Tibial artery (tissue), 4 donors: ENCODE measurements at regions not wholly inside any gene's neighbourhood (a gene's known extent, or its start where the extent isn't known, plus 50 kb on each side); places are given as distances from the start of the nearest gene placed in this dataset.

Source experiments
- DNase-seq, 2 donors: peaks; one replicate each; pipeline ENCODE4 v3.0.0-alpha.2; 2019
- H3K27ac ChIP-seq, 2 donors: fragments of 200-600 bp; sonication (generic) in 1 of 2; 1 replicate in 1 of 2; 2 replicates in 1 of 2; pipeline ENCODE4 v1.5.1; 2018 to 2019; ENCODE audit warnings: mild to moderate bottlenecking in 1 of 2
- H3K27me3 ChIP-seq, 2 donors: fragments of 200-600 bp; sonication (generic) in 1 of 2; one replicate each; pipeline versions ENCODE4 v1.5.1 to v1.6.0; 2016 to 2019
- H3K36me3 ChIP-seq, 3 donors: fragments of 200-600 bp; sonication (generic) in 2 of 3; one replicate each; pipeline ENCODE4 v1.5.1; 2016 to 2019; ENCODE audit warnings: mild to moderate bottlenecking in 2 of 3
- H3K4me1 ChIP-seq, 4 donors: fragments of 200-600 bp; sonication (generic) in 2 of 4; 1 replicate in 3 of 4; 2 replicates in 1 of 4; pipeline ENCODE4 v1.5.1; 2016 to 2019
- H3K4me3 ChIP-seq, 2 donors: fragments of 200-600 bp; sonication (generic) in 1 of 2; 1 replicate in 1 of 2; 2 replicates in 1 of 2; pipeline ENCODE4 v1.5.1; 2018 to 2019; ENCODE audit warnings: mild to moderate bottlenecking in 2 of 2
- H3K9me3 ChIP-seq, 3 donors: fragments of 200-600 bp; sonication (generic) in 1 of 3; one replicate each; pipeline ENCODE4 v1.5.1; 2016 to 2019
- intact Hi-C: fragments of 100-400 bp; cut with DNase I; formaldehyde crosslinking; loops from one replicate; pipeline ENCODE4 v1.15.0; 2023; ENCODE audit warnings: low total_unique reads
- TF ChIP-seq, protein P1 (sequence below), 2 experiments: fragments of 200-600 bp in 1 of 2; fragments of 450-650 bp in 1 of 2; IDR thresholded peaks; one replicate each; pipeline ENCODE4 v1.5.1; 2017 to 2019; ENCODE audit warnings: antibody characterized with exemption in 2 of 2, mild to moderate bottlenecking in 1 of 2, moderate library complexity in 1 of 2

DNA sequence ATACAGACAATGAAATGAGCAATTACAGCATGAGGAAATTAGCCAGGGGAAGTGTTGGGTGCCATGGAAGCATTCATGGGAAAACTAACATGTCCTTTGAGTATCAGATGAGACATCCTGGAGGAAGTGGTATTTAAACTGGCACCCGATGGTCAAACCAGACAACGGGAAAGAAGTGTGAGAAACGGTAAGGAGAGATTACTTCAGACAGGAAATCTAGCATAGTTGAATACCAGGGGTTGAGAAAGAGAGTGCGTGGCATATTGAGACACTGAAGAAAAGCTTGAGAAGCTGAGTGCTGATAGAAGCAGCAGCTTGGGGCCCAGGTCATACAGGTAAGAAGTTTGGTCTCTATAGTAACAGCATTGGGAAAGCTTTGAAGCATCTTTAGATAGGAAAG, 175.3 kb downstream of the C11orf87 start:
- intact Hi-C loops = no loop called here
- TF ChIP-seq, protein P1, sequence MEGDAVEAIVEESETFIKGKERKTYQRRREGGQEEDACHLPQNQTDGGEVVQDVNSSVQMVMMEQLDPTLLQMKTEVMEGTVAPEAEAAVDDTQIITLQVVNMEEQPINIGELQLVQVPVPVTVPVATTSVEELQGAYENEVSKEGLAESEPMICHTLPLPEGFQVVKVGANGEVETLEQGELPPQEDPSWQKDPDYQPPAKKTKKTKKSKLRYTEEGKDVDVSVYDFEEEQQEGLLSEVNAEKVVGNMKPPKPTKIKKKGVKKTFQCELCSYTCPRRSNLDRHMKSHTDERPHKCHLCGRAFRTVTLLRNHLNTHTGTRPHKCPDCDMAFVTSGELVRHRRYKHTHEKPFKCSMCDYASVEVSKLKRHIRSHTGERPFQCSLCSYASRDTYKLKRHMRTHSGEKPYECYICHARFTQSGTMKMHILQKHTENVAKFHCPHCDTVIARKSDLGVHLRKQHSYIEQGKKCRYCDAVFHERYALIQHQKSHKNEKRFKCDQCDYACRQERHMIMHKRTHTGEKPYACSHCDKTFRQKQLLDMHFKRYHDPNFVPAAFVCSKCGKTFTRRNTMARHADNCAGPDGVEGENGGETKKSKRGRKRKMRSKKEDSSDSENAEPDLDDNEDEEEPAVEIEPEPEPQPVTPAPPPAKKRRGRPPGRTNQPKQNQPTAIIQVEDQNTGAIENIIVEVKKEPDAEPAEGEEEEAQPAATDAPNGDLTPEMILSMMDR (IDR thresholded peaks at IDR 0.05) = no peak
- Histone ChIP-seq H3K4me1 (no peaks in the 10 kb centered on the region), H3K27me3 (no peaks in the 10 kb centered on the region), H3K36me3 (no peaks in the 10 kb centered on the region), H3K9me3 (no peaks in the 10 kb centered on the region), H3K27ac (no peak overlapping the region), H3K4me3 (no peak overlapping the region)
- no peak for DNase-seq

DNA sequence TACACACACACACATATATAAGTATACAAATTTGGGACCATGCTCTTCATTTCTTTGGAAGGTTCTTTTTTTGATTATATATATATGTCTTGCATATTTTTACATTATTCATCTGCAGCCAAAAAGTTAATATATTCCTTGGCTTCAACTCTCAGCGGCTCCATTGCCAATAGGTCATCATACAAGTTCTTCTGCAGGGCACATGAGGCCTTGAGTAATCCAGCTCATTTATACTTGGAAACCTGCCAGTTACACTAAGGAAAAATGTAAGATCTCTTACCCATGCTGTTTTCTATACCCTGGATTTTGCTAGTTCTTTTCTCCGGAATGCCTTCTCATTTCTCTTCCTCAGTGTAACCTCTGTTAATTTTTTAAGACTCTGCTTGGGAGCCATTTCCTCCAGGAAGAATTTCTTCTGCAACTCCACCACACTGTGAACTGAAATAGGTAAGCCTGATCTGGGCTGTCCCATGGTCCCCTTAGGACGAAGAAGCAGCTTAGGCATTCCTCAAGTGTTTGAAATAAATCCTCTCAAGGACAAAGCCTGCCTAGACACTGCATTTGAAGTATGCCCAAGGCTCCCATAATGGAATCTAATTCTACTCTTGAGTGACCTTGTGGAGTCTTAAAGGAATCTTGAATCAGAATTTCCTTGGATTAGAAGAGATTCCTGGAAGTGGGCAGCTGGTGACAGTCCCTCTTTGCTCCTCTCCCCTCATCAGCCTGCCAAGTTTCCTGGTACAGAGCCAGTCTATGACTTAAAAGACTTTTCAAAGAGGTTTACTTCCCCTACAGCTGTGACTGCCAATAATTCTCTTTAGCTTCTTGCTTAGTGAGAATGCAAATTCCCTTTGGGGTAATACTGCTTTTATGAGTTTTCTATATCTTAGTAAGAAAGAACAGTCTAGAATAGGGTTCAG, 182.8 kb downstream of the C11orf87 start:
- no peaks in the 10 kb centered on the region for H3K9me3 ChIP-seq
- H3K36me3 ChIP-seq = no peaks in the 10 kb centered on the region
- TF ChIP-seq, protein P1 (IDR thresholded peaks at IDR 0.05) = no peak
- intact Hi-C loops = no loop called here
- no peaks in the 10 kb centered on the region for H3K27me3 ChIP-seq
- no peak for DNase-seq
- no peak overlapping the region for H3K4me3 ChIP-seq
- H3K4me1 ChIP-seq = no peaks in the 10 kb centered on the region
- H3K27ac ChIP-seq = no peak overlapping the region

DNA sequence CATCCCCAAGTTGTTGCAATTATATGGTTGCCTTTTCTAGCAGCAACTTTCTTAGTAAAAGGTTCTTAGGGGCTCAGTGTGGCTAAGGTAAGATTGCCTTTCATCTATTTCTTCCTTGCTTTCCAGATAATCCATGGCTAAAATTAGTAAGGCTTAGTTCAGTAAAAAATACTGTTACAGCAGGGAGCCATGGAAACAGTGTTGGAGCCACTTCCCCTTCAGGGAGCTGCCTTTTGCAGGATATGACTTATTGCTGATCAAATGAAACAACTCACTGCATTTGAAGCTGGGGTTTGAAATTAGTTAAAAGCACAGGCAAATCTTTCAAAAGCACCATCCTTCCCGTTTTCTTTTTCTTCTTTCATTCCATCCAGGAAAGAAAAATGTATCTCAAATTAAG, 184.3 kb downstream of the C11orf87 start:
- intact Hi-C loops = no loop called here
- H3K36me3 ChIP-seq = no peaks in the 10 kb centered on the region
- no peak for DNase-seq
- no peaks in the 10 kb centered on the region for H3K4me1 ChIP-seq
- H3K4me3 ChIP-seq = no peak overlapping the region
- H3K9me3 ChIP-seq = no peaks in the 10 kb centered on the region
- H3K27me3 ChIP-seq = no peaks in the 10 kb centered on the region
- TF ChIP-seq, protein P1 (IDR thresholded peaks at IDR 0.05) = no peak
- no peak overlapping the region for H3K27ac ChIP-seq

DNA sequence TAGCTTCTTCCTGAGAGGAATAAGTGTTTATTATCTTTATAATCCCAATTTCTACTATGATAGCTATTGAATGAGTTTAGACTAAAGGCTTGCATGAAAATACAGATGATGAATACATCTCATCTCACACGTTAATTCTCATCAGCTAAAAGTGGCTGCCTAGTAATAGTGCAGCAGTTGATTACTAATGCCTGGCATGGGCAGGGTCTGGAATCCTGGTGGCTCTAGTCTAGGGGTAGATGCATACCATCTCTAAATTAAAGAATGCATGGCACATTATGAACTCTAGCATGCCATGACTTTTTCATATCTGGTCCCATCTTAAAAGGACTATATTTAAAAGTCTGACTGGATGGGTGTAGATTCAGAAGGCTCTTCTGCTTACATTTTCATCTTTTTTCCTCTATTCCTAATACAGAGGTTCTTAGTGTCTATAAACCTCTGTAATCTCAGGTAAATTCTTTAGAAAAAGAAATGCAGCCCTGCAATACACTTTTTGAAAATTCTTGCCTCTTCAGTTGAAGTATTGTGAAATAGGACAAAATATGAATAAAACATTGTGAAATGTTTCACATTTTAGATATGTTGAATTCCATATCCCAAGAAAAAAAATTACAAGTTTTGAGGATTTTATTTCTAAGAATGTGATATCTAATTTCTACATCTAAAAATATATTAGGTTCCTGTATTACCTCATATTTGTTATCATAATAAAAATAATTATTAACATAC, 187.6 kb downstream of the C11orf87 start:
- Histone ChIP-seq H3K4me3 (no peak overlapping the region), H3K4me1 (no peaks in the 10 kb centered on the region), H3K36me3 (no peaks in the 10 kb centered on the region), H3K27me3 (no peaks in the 10 kb centered on the region), H3K9me3 (no peaks in the 10 kb centered on the region), H3K27ac (no peak overlapping the region)
- DNase-seq = no peak
- TF ChIP-seq, protein P1 (IDR thresholded peaks at IDR 0.05) = no peak
- intact Hi-C loops = no loop called here

DNA sequence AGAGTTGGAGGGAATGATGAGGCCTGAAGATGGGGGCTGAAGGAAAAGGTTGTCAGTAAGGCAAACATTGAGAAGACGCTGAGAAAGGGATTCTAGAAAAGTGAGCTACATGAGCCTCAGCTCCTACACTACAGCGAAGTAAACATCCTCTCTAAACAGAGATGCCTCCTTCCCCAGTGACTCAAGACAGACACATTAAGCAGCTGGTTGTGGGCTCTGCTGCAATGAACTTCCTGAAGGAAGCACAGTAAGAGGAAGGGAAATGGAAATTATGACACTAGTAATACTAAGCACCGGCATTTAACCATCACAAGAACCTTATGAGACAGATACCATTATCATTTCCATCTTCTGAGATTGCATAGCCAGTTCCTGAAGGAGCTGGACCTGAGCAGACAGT, 190.5 kb downstream of the C11orf87 start:
- intact Hi-C loops = no loop called here
- TF ChIP-seq, protein P1 (IDR thresholded peaks at IDR 0.05) = no peak

More for the DNA sequence above, 190.5 kb downstream of the C11orf87 start:
- H3K4me1 ChIP-seq = no peaks in the 10 kb centered on the region
- H3K27ac ChIP-seq = no peak overlapping the region
- no peak for DNase-seq
- H3K9me3 ChIP-seq = no peaks in the 10 kb centered on the region
- H3K27me3 ChIP-seq = no peaks in the 10 kb centered on the region
- H3K4me3 ChIP-seq = no peak overlapping the region
- no peaks in the 10 kb centered on the region for H3K36me3 ChIP-seq
